ENCODE measurements at regions not wholly inside any gene's neighbourhood (a gene's known extent, or its start where the extent isn't known, plus 50 kb on each side); places are given as distances from the start of the nearest gene placed in this dataset.

DNA sequence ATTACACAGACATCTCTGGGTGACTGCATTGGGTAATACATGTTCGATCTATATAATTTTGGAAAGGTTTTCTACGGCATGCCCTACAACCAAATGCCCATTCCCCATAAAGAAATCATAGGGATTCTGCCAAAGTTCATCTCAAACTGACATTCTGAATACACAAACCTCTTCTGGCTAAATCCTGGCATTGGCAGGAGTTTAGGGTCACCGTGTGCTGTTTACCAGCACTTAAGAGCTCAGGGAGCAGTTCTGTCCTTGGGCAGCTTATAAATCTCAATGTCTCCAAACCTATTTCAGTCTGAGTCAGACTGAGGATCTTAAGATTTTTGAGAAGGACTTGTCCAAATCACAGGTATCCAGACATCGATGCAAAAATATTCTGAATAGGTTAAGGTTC lies 809.6 kb upstream of the LRRN3 start:
- DNase-seq (ENCODE audit: low read depth): no peak
- TF ChIP-seq, protein P1, sequence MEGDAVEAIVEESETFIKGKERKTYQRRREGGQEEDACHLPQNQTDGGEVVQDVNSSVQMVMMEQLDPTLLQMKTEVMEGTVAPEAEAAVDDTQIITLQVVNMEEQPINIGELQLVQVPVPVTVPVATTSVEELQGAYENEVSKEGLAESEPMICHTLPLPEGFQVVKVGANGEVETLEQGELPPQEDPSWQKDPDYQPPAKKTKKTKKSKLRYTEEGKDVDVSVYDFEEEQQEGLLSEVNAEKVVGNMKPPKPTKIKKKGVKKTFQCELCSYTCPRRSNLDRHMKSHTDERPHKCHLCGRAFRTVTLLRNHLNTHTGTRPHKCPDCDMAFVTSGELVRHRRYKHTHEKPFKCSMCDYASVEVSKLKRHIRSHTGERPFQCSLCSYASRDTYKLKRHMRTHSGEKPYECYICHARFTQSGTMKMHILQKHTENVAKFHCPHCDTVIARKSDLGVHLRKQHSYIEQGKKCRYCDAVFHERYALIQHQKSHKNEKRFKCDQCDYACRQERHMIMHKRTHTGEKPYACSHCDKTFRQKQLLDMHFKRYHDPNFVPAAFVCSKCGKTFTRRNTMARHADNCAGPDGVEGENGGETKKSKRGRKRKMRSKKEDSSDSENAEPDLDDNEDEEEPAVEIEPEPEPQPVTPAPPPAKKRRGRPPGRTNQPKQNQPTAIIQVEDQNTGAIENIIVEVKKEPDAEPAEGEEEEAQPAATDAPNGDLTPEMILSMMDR (conservative IDR thresholded peaks at IDR 0.05; ENCODE audit: low read depth, low read length): no peak
- no peak overlapping the region for H3K4me3 ChIP-seq (ENCODE audit: low read length)

DNA sequence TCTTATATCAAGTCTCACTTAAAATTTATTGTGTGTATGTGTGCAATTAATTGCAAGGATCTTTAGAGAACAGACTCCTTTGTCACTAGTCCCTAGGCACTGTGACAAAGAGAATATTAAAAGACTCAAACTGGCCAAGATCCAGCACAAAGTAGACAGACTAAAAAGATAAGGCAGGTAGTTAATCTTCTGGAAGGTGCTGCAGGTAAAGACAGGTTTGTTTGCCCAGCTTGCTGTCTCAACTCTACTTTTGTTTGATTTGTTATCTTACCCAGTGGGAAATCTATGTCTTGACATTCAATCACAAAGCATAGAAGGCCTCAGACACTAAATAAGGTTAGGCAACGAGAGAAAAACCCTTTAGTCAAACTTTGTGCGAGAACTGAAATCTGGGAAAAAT lies 807.9 kb upstream of the LRRN3 start:
- TF ChIP-seq, protein P1 (conservative IDR thresholded peaks at IDR 0.05; ENCODE audit: low read depth, low read length): no peak
- DNase-seq (ENCODE audit: low read depth): no peak
- H3K4me3 ChIP-seq (ENCODE audit: low read length): no peak overlapping the region

DNA sequence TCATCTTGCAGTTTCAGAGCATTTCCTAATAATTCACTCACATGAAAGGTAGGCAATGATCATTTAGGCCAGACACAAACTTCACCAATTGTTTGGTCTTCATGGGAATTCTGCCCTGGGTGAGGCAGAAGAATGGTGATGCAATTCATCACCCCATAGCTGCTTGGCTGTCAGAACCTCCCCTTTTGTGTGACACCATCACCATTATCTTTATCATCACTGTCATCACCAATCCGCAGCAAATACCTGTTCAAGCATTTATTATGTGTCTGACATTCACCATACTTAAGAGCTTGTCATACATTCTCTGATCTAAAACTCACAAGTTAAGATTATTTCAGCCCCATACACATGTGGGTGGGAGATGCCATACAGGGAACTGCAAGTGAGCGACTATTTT lies 799.5 kb upstream of the LRRN3 start:
- no peak for DNase-seq (ENCODE audit: low read depth)
- H3K4me3 ChIP-seq (ENCODE audit: low read length): no peak overlapping the region

DNA sequence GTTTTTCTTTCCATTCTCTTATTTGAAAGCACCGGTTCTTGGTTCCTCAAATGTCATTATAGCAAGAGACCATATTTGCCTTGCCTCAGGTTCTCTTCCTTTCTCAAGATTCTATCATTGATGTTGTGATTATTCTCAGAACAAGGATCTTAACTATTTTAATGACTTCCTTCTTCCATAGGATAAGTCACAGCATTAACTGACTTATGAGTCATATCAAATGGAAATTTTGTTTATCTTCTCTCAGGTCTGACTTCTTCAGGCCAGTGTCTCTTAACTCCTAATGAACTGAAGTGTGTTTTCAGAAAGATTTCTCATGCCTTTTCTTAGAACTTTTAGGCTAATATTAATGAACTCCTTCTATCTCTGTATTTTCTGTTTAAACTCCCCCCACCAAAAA lies 794.6 kb upstream of the LRRN3 start:
- H3K4me3 ChIP-seq (ENCODE audit: low read length): no peak overlapping the region
- DNase-seq (ENCODE audit: low read depth): no peak
- TF ChIP-seq, protein P1 (conservative IDR thresholded peaks at IDR 0.05; ENCODE audit: low read depth, low read length): no peak

More for the DNA sequence above, 799.5 kb upstream of the LRRN3 start:
- TF ChIP-seq, protein P1 (conservative IDR thresholded peaks at IDR 0.05; ENCODE audit: low read depth, low read length): no peak

DNA sequence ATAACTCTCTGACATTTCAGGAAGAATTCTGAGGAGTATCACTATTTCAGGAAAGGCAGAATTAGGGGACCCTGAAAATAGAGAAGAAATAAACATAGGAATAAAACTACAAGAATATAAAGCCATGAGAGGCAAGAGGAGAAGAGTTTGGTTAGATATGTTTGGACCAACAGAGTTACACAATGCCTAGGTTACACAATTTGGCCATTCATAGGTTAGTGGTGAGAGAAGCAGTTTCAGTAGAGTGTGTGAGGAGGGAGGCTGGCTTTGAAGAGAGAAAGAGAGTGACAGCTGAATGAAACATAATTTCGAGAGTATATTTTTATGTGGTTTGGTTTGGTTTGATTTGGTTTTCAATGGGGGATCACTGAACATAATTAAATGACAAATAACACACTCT lies 783.2 kb upstream of the LRRN3 start:
- TF ChIP-seq, protein P1 (conservative IDR thresholded peaks at IDR 0.05; ENCODE audit: low read depth, low read length): no peak
- no peak overlapping the region for H3K4me3 ChIP-seq (ENCODE audit: low read length)
- no peak for DNase-seq (ENCODE audit: low read depth)

DNA sequence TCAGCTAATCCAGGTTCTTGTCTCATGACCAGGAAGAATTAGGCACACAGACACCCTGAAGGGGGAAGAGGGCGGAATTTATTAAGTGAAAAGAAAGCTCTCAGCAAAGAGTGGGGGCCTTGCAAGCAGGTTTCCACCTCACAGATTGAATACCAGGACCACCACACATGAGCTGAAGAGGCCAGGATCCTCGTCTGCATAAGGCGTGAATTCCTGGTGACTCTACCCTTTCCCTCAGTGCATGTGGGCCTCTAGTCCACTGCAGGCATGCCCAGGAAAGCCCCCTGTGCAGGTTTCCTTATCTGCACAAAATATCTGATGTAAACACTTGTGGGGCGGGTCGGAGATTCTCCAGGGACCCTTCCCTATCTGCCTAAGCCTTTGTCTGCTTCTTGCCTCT lies 782.1 kb upstream of the LRRN3 start:
- TF ChIP-seq, protein P1 (conservative IDR thresholded peaks at IDR 0.05; ENCODE audit: low read depth, low read length): no peak
- DNase-seq (ENCODE audit: low read depth): no peak
- no peak overlapping the region for H3K4me3 ChIP-seq (ENCODE audit: low read length)

DNA sequence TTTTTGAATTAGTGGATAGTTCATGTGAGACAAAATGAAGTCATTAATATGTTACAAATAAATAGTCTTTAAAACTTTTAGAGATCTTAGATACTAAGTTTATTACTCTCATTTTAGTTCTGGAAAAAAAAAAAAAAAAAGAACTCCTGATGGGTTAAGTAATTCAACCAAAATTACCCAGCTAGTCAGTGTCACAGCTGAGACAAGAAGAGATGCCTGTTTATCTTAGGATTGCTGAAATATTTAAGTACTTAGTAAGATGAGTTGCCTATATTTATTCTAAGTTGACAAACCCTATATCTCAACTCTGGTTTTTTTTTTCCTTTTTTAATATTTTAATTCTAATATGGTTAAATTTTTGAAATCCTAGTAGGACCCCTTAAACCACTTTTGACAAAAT lies 781.0 kb upstream of the LRRN3 start:
- H3K4me3 ChIP-seq (ENCODE audit: low read length): no peak overlapping the region
- TF ChIP-seq, protein P1 (conservative IDR thresholded peaks at IDR 0.05; ENCODE audit: low read depth, low read length): no peak
- DNase-seq (ENCODE audit: low read depth): no peak
